ENCODE measurements at regions not wholly inside any gene's neighbourhood (a gene's known extent, or its start where the extent isn't known, plus 50 kb on each side); places are given as distances from the start of the nearest gene placed in this dataset.

- Mint-ChIP-seq H3K27ac (no peak overlapping the region), H3K9me3 (ENCODE audit: low read depth) (no peaks in the 10 kb centered on the region), H3K4me1 (ENCODE audit: low read depth) (peaks cover 17% of the 10 kb centered on the region), H3K4me3 (ENCODE audit: low read depth) (no peak overlapping the region), H3K36me3 (ENCODE audit: insufficient read depth) (no peaks in the 10 kb centered on the region), H3K27me3 (peaks cover 56% of the 10 kb centered on the region)
- DNase-seq (ENCODE audit: low spot score, unreplicated experiment), result no peak
- TF ChIP-seq, protein P1, sequence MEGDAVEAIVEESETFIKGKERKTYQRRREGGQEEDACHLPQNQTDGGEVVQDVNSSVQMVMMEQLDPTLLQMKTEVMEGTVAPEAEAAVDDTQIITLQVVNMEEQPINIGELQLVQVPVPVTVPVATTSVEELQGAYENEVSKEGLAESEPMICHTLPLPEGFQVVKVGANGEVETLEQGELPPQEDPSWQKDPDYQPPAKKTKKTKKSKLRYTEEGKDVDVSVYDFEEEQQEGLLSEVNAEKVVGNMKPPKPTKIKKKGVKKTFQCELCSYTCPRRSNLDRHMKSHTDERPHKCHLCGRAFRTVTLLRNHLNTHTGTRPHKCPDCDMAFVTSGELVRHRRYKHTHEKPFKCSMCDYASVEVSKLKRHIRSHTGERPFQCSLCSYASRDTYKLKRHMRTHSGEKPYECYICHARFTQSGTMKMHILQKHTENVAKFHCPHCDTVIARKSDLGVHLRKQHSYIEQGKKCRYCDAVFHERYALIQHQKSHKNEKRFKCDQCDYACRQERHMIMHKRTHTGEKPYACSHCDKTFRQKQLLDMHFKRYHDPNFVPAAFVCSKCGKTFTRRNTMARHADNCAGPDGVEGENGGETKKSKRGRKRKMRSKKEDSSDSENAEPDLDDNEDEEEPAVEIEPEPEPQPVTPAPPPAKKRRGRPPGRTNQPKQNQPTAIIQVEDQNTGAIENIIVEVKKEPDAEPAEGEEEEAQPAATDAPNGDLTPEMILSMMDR (IDR thresholded peaks at IDR 0.05; ENCODE audit: unreplicated experiment), result no peak
Observed at GRCh38 chr16:73170612-73171038, 122.7 kb upstream of the ZFHX3 start.

- Mint-ChIP-seq H3K9me3 (ENCODE audit: low read depth) (no peaks in the 10 kb centered on the region), H3K27me3 (peaks cover 41% of the 10 kb centered on the region), H3K27ac (no peak overlapping the region), H3K4me3 (ENCODE audit: low read depth) (no peak overlapping the region), H3K36me3 (ENCODE audit: insufficient read depth) (no peaks in the 10 kb centered on the region), H3K4me1 (ENCODE audit: low read depth) (peaks cover 9% of the 10 kb centered on the region)
- no peak for DNase-seq (ENCODE audit: low spot score, unreplicated experiment)
- TF ChIP-seq, protein P1 (IDR thresholded peaks at IDR 0.05; ENCODE audit: unreplicated experiment), result no peak
Observed at GRCh38 chr16:73166947-73167550, 119.1 kb upstream of the ZFHX3 start.

GRCh38 chr16:73166441-73166851 is 118.5 kb upstream of the ZFHX3 start:
- Mint-ChIP-seq H3K27ac (no peak overlapping the region), H3K4me3 (ENCODE audit: low read depth) (no peak overlapping the region), H3K27me3 (peaks cover 35% of the 10 kb centered on the region), H3K36me3 (ENCODE audit: insufficient read depth) (no peaks in the 10 kb centered on the region), H3K4me1 (ENCODE audit: low read depth) (peaks cover 5% of the 10 kb centered on the region), H3K9me3 (ENCODE audit: low read depth) (no peaks in the 10 kb centered on the region)
- TF ChIP-seq, protein P1 (IDR thresholded peaks at IDR 0.05; ENCODE audit: unreplicated experiment), result no peak
- no peak for DNase-seq (ENCODE audit: low spot score, unreplicated experiment)

DNA sequence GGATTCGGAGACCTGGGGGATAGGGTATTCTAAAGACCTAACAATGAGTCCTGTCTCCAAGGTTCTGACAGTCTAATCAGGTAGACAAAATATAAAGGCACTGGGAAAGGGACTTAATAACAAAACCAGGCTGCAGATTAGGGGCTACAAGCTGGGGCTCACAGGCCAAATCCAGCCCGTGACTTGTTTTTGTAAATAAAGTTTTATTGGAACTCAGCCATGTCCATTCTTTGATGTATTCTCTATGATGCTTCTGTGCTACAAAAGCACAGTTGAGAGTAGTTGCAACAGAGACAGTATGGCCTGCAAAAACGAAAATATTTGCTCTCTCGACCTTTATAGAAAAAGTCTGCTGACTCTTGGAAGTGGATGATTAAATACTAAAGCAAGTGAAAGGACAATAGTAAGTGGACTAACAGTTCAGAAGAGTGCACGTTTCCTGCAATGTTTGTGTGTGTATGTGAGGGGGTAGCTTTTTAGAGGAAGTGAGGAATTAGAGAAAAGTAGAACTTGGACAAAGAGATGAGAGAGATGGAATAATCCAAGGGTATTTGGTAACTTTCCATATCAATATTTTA is 115.4 kb upstream of the ZFHX3 start:
- H3K4me1 Mint-ChIP-seq (ENCODE audit: low read depth), result no peaks in the 10 kb centered on the region
- H3K9me3 Mint-ChIP-seq (ENCODE audit: low read depth), result peaks cover 6% of the 10 kb centered on the region
- TF ChIP-seq, protein P1 (IDR thresholded peaks at IDR 0.05; ENCODE audit: unreplicated experiment), result no peak
- no peaks in the 10 kb centered on the region for H3K36me3 Mint-ChIP-seq (ENCODE audit: insufficient read depth)
- H3K4me3 Mint-ChIP-seq (ENCODE audit: low read depth), result no peak overlapping the region
- no peak for DNase-seq (ENCODE audit: low spot score, unreplicated experiment)
- peaks cover 22% of the 10 kb centered on the region for H3K27me3 Mint-ChIP-seq
- H3K27ac Mint-ChIP-seq, result no peak overlapping the region

DNA sequence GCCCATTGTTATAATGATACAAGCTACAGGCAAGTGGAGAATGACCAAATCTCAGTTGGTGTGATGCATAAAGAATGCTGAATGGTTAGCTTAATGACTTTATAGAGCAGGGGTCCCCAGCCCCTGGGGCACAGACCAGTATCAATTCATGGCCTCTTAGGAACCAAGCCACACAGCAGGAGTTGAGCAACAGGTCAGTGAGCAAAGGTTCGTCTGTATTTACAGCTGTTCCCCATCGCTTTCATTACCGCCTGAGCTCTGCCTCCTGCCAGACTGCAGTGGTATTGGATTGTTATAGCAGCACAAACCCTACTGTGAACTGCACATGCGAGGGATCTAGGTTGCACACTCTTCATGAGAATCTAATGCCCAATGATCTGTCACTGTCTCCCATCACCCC is 114.0 kb upstream of the ZFHX3 start:
- Mint-ChIP-seq H3K27me3 (peaks cover 9% of the 10 kb centered on the region), H3K27ac (peak overlapping the region; percentile 54)

More for the DNA sequence above, 114.0 kb upstream of the ZFHX3 start:
- no peak overlapping the region for H3K4me3 Mint-ChIP-seq (ENCODE audit: low read depth)
- no peaks in the 10 kb centered on the region for H3K4me1 Mint-ChIP-seq (ENCODE audit: low read depth)
- TF ChIP-seq, protein P1 (IDR thresholded peaks at IDR 0.05; ENCODE audit: unreplicated experiment), result no peak
- DNase-seq (ENCODE audit: low spot score, unreplicated experiment), result no peak
- H3K36me3 Mint-ChIP-seq (ENCODE audit: insufficient read depth), result no peaks in the 10 kb centered on the region
- H3K9me3 Mint-ChIP-seq (ENCODE audit: low read depth), result peaks cover 6% of the 10 kb centered on the region
